A549 (cell line): ENCODE measurements at regions not wholly inside any gene's neighbourhood (a gene's known extent, or its start where the extent isn't known, plus 50 kb on each side); places are given as distances from the start of the nearest gene placed in this dataset.

Experiments used
- ATAC-seq, 2 experiments: fragments of 200-7000 bp in 1 of 2; fragments of >200 bp in 1 of 2; cut with Nextera tagmentation in 1 of 2; cut with Tn5 transposase in 1 of 2; 3 replicates each; pipeline versions ENCODE4 v1.8.0 to v1.9.1; 2018 to 2020; ENCODE audit warnings: mild to moderate bottlenecking in 1 of 2, moderate library complexity in 1 of 2
- CTCF ChIA-PET: fragments of 300-600 bp; sonication (Branson Sonifier 250); formaldehyde crosslinking; extraction: SDS; loops from one replicate; lab custom pipeline; 2021; ENCODE audit warnings: antibody characterized with exemption, inconsistent platforms; lab: Yijun Ruan, JAX
- POLR2A ChIA-PET: fragments of 350-600 bp; formaldehyde crosslinking; extraction: SDS; loops from one replicate; lab custom pipeline; 2021; ENCODE audit warnings: antibody characterized with exemption, inconsistent platforms; lab: Yijun Ruan, JAX
- DNase-seq, 2 experiments: peaks; one replicate each; pipeline versions ENCODE4 v3.0.0 to v3.0.0-alpha.2; 2011 to 2016; ENCODE audit warnings: low read depth in 1 of 2, low spot score in 1 of 2
- FAIRE-seq: peaks from 2 replicates; lab custom pipeline; 2011; peaks lifted over from hg19 to GRCh38; lab: Jason Lieb, UNC
- H3K27ac ChIP-seq, 2 experiments: fragments of >200 bp; sonication (Bioruptor Twin); formaldehyde crosslinking; 3 replicates each; pipeline ENCODE4 v1.5.1; 2016 to 2017
- H3K4me1 ChIP-seq: fragments of >200 bp; sonication (Bioruptor Twin); formaldehyde crosslinking; 3 replicates; pipeline ENCODE4 v1.6.1; 2016
- H3K4me2 ChIP-seq: fragments of >200 bp; sonication (Bioruptor Twin); formaldehyde crosslinking; 3 replicates; pipeline ENCODE4 v1.6.1; 2016
- H3K4me3 ChIP-seq: fragments of >200 bp; sonication (Bioruptor Twin); formaldehyde crosslinking; 3 replicates; pipeline ENCODE4 v1.5.1; 2016
- H3K9me3 ChIP-seq: fragments of >200 bp; sonication (Bioruptor Twin); formaldehyde crosslinking; 3 replicates; pipeline ENCODE4 v1.6.1; 2016
- CBX2 ChIP-seq: fragments of 200-600 bp; sonication (generic); IDR thresholded peaks from 2 replicates; pipeline ENCODE4 v1.6.1; 2016; ENCODE audit warnings: low read depth, mild to moderate bottlenecking, borderline replicate concordance
- CEBPB ChIP-seq, 2 experiments: fragments of >200 bp in 1 of 2; sonication (Bioruptor Twin) in 1 of 2; formaldehyde crosslinking in 1 of 2; IDR thresholded peaks; 2 replicates each; pipeline ENCODE4 v1.6.1; 2012 to 2016
- CHD4 ChIP-seq: fragments of 200-600 bp; sonication (generic); IDR thresholded peaks from 2 replicates; pipeline ENCODE4 v1.6.1; 2016; ENCODE audit warnings: antibody characterized with exemption, mild to moderate bottlenecking, borderline replicate concordance
- EP300 ChIP-seq, 2 experiments: fragments of >200 bp; sonication (Bioruptor Twin); formaldehyde crosslinking; IDR thresholded peaks; 2 replicates in 1 of 2; 3 replicates in 1 of 2; pipeline ENCODE4 v1.6.1; 2016 to 2017
- FOXS1 ChIP-seq: fragments of 250-450 bp; sonication (Bioruptor Pico); IDR thresholded peaks from 2 replicates; pipeline ENCODE4 v1.5.0; 2020; ENCODE audit warnings: mild to moderate bottlenecking, moderate library complexity
- GATA3 ChIP-seq: IDR thresholded peaks from 2 replicates; pipeline ENCODE4 v1.6.1; 2012; ENCODE audit warnings: borderline replicate concordance
- HDAC2 ChIP-seq: fragments of 200-600 bp; sonication (generic); IDR thresholded peaks from 2 replicates; pipeline ENCODE4 v1.6.1; 2016
- HEYL ChIP-seq: fragments of 250-450 bp; sonication (Bioruptor Pico); IDR thresholded peaks from 2 replicates; pipeline ENCODE4 v1.8.0; 2021; ENCODE audit warnings: mild to moderate bottlenecking, moderate library complexity
- HOXA7 ChIP-seq: fragments of 250-450 bp; sonication (Bioruptor Pico); IDR thresholded peaks from 2 replicates; pipeline ENCODE4 v1.5.0; 2020; ENCODE audit warnings: mild to moderate bottlenecking, moderate library complexity
- HOXB5 ChIP-seq: fragments of 250-450 bp; sonication (Bioruptor Pico); IDR thresholded peaks from 2 replicates; pipeline ENCODE4 v1.5.0; 2020; ENCODE audit warnings: mild to moderate bottlenecking, moderate library complexity
- MAFK ChIP-seq: fragments of 450-650 bp; IDR thresholded peaks from 2 replicates; pipeline ENCODE4 v1.6.1; 2014; ENCODE audit not compliant: partially characterized antibody
- MAZ ChIP-seq: fragments of 150-350 bp; IDR thresholded peaks from 2 replicates; pipeline ENCODE4 v1.6.1; 2014; ENCODE audit warnings: antibody characterized with exemption, low read depth, low read length, borderline replicate concordance
- MYC ChIP-seq: IDR thresholded peaks from 2 replicates; pipeline ENCODE4 v1.6.1; 2012; ENCODE audit warnings: mild to moderate bottlenecking, inconsistent platforms, low read length, improper control_type of control experiment, borderline replicate concordance
- NR3C1 ChIP-seq: fragments of >200 bp; sonication (Bioruptor Twin); formaldehyde crosslinking; IDR thresholded peaks from 3 replicates; pipeline ENCODE4 v1.6.1; 2017
- TP53 ChIP-seq: fragments of 250-450 bp; sonication (Bioruptor Pico); IDR thresholded peaks from 2 replicates; pipeline ENCODE4 v1.5.0; 2021; ENCODE audit warnings: mild to moderate bottlenecking, moderate library complexity
- ZFP36 ChIP-seq: fragments of 450-650 bp; IDR thresholded peaks from 2 replicates; pipeline ENCODE4 v1.6.1; 2014; ENCODE audit warnings: borderline replicate concordance; ENCODE audit not compliant: partially characterized antibody
- ZNF302 ChIP-seq: fragments of 250-450 bp; sonication (Bioruptor Pico); IDR thresholded peaks from 2 replicates; pipeline ENCODE4 v1.9.0; 2021; ENCODE audit warnings: inconsistent platforms, mild to moderate bottlenecking, moderate library complexity
- ZSCAN20 ChIP-seq: fragments of 250-450 bp; sonication (Bioruptor Pico); IDR thresholded peaks from 2 replicates; pipeline ENCODE4 v1.8.0; 2022; ENCODE audit warnings: mild to moderate bottlenecking, moderate library complexity
- WGBS: methylation state at CpG from one replicate; pipeline ENCODE4 v1.1.6; 2017; ENCODE audit errors: missing lambda C conversion rate; 5-methylcytosine and 5-hydroxymethylcytosine counted together
- TF ChIP-seq, protein P1 (sequence below): IDR thresholded peaks from 2 replicates; pipeline ENCODE4 v1.6.1; 2012; ENCODE audit warnings: low read depth, borderline replicate concordance
- TF ChIP-seq, protein P2 (sequence below): fragments of 250-450 bp; sonication (Bioruptor Pico); IDR thresholded peaks from 2 replicates; pipeline ENCODE4 v1.5.0; 2020; ENCODE audit warnings: low read depth, mild to moderate bottlenecking, moderate library complexity
- TF ChIP-seq, protein P3 (sequence below): fragments of 150-350 bp; IDR thresholded peaks from 2 replicates; pipeline ENCODE4 v1.6.1; 2014; ENCODE audit warnings: low read depth, mild to moderate bottlenecking, low read length
- TF ChIP-seq, protein P4 (sequence below): fragments of >200 bp; sonication (Bioruptor Twin); formaldehyde crosslinking; IDR thresholded peaks from 3 replicates; pipeline ENCODE4 v1.5.1; 2016

DNA sequence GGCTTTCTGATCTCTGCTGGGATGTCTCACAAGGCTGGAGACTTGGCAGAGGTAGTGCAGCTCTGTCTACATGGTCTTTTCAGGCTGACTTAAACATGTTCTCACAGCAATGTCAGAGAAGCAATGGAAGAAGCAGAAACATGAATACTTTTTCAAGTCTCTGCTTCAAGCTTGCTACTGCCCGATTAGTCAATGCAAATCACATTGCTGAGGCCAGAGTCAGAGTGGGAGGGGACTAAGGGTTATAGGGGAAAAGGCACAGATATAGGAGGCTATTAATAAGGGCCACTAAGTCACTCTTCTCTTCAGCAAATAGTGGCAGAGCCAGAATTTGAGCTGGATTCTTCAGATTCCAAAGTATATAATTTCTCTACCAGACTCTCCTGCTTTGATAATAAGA lies 390.5 kb downstream of the TMEM135 start:
- no peak overlapping the region for H3K4me3 ChIP-seq
- no peaks in the 10 kb centered on the region for H3K9me3 ChIP-seq
- no peak overlapping the region for H3K27ac ChIP-seq
- H3K4me2 ChIP-seq, result no peak overlapping the region
- WGBS, result 0% methylated on average over 1 of the region's 1 CpG
- ChIA-PET POLR2A (interaction anchor here (0.7 kb wide), 1 partner anchor 74 kb away, joined by 9 read pairs; no protein-coding TSS in a partner anchor), CTCF (interaction anchor here (1.0 kb wide), 1 partner anchor 76 kb away, joined by 3 read pairs; no protein-coding TSS in a partner anchor)
- FAIRE-seq (no peak), DNase-seq (no peak), ATAC-seq (no peak)
- TF ChIP-seq MAZ (no peak), GATA3 (no peak), EP300 (IDR thresholded peaks at IDR 0.05) (no peak), HEYL (no peak), FOXS1 (CRISPR knock-in tag) (no peak), HDAC2 (no peak), HOXA7 (CRISPR knock-in tag) (no peak), ZFP36 (no peak), ZNF302 (CRISPR knock-in tag) (no peak)
- TF ChIP-seq, protein P1, sequence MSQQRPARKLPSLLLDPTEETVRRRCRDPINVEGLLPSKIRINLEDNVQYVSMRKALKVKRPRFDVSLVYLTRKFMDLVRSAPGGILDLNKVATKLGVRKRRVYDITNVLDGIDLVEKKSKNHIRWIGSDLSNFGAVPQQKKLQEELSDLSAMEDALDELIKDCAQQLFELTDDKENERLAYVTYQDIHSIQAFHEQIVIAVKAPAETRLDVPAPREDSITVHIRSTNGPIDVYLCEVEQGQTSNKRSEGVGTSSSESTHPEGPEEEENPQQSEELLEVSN, result no peak
- TF ChIP-seq, protein P2, sequence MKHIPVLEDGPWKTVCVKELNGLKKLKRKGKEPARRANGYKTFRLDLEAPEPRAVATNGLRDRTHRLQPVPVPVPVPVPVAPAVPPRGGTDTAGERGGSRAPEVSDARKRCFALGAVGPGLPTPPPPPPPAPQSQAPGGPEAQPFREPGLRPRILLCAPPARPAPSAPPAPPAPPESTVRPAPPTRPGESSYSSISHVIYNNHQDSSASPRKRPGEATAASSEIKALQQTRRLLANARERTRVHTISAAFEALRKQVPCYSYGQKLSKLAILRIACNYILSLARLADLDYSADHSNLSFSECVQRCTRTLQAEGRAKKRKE (CRISPR knock-in tag), result no peak
- no peaks in the 10 kb centered on the region for H3K4me1 ChIP-seq

DNA sequence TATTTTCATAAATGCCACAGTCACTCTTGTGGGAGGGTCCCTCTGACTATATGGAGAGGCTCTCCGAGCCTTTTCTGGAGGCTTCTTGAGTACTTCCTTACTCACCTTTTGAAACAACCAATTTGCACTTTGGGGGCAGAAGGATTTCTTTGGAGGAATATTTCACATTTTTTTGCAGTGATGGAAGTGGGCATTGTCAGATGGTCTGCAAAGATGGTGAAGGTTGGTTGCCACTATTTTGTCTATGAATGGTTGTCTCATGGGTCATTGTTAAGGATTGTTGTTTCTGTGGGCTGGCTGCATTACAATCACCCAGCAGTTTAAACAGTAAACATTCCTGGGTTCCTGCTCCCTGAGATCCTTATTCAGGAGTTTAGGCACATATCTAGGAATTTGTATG lies 388.2 kb downstream of the TMEM135 start:
- 4% methylated on average over 1 of the region's 1 CpG for WGBS
- H3K4me1 ChIP-seq, result no peaks in the 10 kb centered on the region
- no peak overlapping the region for H3K4me3 ChIP-seq
- ATAC-seq (no peak), DNase-seq (no peak), FAIRE-seq (no peak)
- no peak overlapping the region for H3K4me2 ChIP-seq
- no peaks in the 10 kb centered on the region for H3K9me3 ChIP-seq
- ChIA-PET CTCF (no interaction called here), POLR2A (no interaction called here)
- H3K27ac ChIP-seq, result no peak overlapping the region
- no peak for TF ChIP-seq MYC
- TF ChIP-seq CBX2, result no peak
- TF ChIP-seq, protein P3, sequence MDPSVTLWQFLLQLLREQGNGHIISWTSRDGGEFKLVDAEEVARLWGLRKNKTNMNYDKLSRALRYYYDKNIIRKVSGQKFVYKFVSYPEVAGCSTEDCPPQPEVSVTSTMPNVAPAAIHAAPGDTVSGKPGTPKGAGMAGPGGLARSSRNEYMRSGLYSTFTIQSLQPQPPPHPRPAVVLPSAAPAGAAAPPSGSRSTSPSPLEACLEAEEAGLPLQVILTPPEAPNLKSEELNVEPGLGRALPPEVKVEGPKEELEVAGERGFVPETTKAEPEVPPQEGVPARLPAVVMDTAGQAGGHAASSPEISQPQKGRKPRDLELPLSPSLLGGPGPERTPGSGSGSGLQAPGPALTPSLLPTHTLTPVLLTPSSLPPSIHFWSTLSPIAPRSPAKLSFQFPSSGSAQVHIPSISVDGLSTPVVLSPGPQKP, result no peak
- no peak for TF ChIP-seq CHD4
- no peak for TF ChIP-seq ZFP36
- no peak for TF ChIP-seq NR3C1
- no peak for TF ChIP-seq TP53 (CRISPR knock-in tag)
- TF ChIP-seq, protein P4, sequence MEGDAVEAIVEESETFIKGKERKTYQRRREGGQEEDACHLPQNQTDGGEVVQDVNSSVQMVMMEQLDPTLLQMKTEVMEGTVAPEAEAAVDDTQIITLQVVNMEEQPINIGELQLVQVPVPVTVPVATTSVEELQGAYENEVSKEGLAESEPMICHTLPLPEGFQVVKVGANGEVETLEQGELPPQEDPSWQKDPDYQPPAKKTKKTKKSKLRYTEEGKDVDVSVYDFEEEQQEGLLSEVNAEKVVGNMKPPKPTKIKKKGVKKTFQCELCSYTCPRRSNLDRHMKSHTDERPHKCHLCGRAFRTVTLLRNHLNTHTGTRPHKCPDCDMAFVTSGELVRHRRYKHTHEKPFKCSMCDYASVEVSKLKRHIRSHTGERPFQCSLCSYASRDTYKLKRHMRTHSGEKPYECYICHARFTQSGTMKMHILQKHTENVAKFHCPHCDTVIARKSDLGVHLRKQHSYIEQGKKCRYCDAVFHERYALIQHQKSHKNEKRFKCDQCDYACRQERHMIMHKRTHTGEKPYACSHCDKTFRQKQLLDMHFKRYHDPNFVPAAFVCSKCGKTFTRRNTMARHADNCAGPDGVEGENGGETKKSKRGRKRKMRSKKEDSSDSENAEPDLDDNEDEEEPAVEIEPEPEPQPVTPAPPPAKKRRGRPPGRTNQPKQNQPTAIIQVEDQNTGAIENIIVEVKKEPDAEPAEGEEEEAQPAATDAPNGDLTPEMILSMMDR, result no peak
- no peak for TF ChIP-seq MAZ
- no peak for TF ChIP-seq MAFK
- TF ChIP-seq CEBPB (IDR thresholded peaks at IDR 0.05), result no peak
- TF ChIP-seq ZSCAN20 (CRISPR knock-in tag), result no peak
- no peak for TF ChIP-seq HOXB5 (CRISPR knock-in tag)
